ENCODE measurements at regions not wholly inside any gene's neighbourhood (a gene's known extent, or its start where the extent isn't known, plus 50 kb on each side); places are given as distances from the start of the nearest gene placed in this dataset.

DNA sequence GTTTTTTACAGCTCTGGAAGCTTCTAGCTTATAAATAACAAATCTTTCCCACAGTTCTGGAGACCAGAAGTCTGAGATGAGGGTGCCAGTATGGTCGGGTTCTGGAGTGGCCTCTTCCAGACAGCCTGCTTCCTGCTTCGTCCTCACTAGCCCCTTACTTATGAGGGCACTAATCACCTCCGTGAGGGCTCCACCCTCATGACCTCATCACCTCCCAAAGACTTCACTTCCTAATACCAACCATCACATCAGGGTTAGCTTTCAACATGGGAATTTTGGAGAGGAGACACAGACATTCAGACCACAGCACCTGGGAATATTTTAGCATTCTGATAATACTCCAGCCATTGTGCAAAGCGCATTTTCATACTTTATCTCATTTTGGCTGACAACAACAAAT is 223.7 kb upstream of the IRF2BP2 start:
- Mint-ChIP-seq H3K27me3 (no peaks in the 10 kb centered on the region), H3K4me3 (no peak overlapping the region), H3K27ac (no peak overlapping the region), H3K9me3 (no peaks in the 10 kb centered on the region), H3K36me3 (ENCODE audit: low read depth) (no peaks in the 10 kb centered on the region), H3K4me1 (ENCODE audit: low read depth) (peaks cover 23% of the 10 kb centered on the region)
- no peaks in the 10 kb centered on the region for H3K36me3 ChIP-seq (ENCODE audit: insufficient read depth, low read length)
- DNase-seq: no peak
- H3K9me3 ChIP-seq (ENCODE audit: control insufficient read depth in 1 of 2, insufficient read depth in 1 of 2, low read length in 2 of 2): no peaks in the 10 kb centered on the region
- H3K4me3 ChIP-seq (ENCODE audit: low read length): no peak overlapping the region
- H3K27ac ChIP-seq (ENCODE audit: low read depth in 1 of 2, low read length in 2 of 2): no peak overlapping the region
- POLR2A ChIA-PET: interaction anchor here (0.7 kb wide), 1 partner anchor 543 kb away, joined by 3 read pairs; no protein-coding TSS in a partner anchor
- peaks cover 5% of the 10 kb centered on the region for H3K4me1 ChIP-seq (ENCODE audit: insufficient read depth, low read length)
- TF ChIP-seq, protein P1, sequence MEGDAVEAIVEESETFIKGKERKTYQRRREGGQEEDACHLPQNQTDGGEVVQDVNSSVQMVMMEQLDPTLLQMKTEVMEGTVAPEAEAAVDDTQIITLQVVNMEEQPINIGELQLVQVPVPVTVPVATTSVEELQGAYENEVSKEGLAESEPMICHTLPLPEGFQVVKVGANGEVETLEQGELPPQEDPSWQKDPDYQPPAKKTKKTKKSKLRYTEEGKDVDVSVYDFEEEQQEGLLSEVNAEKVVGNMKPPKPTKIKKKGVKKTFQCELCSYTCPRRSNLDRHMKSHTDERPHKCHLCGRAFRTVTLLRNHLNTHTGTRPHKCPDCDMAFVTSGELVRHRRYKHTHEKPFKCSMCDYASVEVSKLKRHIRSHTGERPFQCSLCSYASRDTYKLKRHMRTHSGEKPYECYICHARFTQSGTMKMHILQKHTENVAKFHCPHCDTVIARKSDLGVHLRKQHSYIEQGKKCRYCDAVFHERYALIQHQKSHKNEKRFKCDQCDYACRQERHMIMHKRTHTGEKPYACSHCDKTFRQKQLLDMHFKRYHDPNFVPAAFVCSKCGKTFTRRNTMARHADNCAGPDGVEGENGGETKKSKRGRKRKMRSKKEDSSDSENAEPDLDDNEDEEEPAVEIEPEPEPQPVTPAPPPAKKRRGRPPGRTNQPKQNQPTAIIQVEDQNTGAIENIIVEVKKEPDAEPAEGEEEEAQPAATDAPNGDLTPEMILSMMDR (IDR thresholded peaks at IDR 0.05): no peak
- H3K27me3 ChIP-seq (ENCODE audit: control insufficient read depth in 1 of 2, insufficient read depth in 2 of 2, low read length in 2 of 2): no peaks in the 10 kb centered on the region
- no peak for ATAC-seq (ENCODE audit: poor library complexity)
- CTCF ChIA-PET: no interaction called here
- intact Hi-C loops (cut with DNase I, micrococcal nuclease): no loop called here

DNA sequence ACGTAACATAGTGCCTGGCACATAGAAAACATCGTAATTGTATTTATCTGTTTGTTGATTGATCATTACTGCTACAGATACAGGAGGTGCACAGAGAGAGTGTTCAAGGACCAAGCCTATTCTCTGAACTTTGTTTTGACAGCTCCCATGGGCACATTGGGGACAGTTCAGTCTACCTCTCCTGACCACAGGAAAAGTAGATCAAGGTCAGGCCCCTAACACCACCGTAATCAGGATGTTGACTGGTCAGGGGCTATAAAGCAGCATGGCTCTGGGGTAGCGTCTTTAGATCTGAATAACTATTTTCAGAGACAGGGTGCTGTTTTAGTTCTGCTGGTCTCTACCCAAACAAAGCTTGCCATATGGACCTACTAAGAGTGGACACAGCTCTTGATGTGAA is 223.1 kb upstream of the IRF2BP2 start:
- ChIA-PET CTCF (no interaction called here), POLR2A (no interaction called here)
- Histone ChIP-seq H3K9me3 (ENCODE audit: control insufficient read depth in 1 of 2, insufficient read depth in 1 of 2, low read length in 2 of 2) (no peaks in the 10 kb centered on the region), H3K27ac (ENCODE audit: low read depth in 1 of 2, low read length in 2 of 2) (no peak overlapping the region), H3K4me3 (ENCODE audit: low read length) (no peak overlapping the region), H3K27me3 (ENCODE audit: control insufficient read depth in 1 of 2, insufficient read depth in 2 of 2, low read length in 2 of 2) (no peaks in the 10 kb centered on the region), H3K36me3 (ENCODE audit: insufficient read depth, low read length) (no peaks in the 10 kb centered on the region), H3K4me1 (ENCODE audit: insufficient read depth, low read length) (peaks cover under 1% of the 10 kb centered on the region)
- Mint-ChIP-seq H3K27me3 (no peaks in the 10 kb centered on the region), H3K27ac (no peak overlapping the region), H3K4me1 (ENCODE audit: low read depth) (peaks cover 18% of the 10 kb centered on the region), H3K36me3 (ENCODE audit: low read depth) (no peaks in the 10 kb centered on the region), H3K4me3 (no peak overlapping the region), H3K9me3 (no peaks in the 10 kb centered on the region)
- DNase-seq: no peak
- intact Hi-C loops (cut with DNase I, micrococcal nuclease): no loop called here
- TF ChIP-seq, protein P1 (IDR thresholded peaks at IDR 0.05): no peak
- no peak for ATAC-seq (ENCODE audit: poor library complexity)

DNA sequence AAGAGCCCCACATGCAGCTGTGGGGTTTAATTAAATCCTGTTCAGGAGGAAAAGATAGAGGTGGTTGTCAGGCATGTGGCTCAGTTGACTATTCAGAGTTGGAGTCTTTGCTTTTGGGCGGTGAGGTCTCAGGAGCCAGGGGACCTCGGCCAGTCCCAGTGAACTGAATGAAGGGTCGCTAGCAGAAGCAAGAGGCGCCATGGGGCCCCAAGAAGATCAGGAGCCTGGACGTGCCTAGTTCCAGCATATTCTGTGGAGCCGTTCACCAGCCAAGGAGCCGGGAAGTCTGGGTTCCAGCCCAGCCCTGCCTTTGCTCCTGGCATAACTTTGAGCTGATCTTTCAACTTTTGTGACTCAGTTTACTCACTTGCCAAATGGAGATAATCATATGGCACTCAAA is 217.7 kb upstream of the IRF2BP2 start:
- TF ChIP-seq, protein P1 (IDR thresholded peaks at IDR 0.05): no peak
- Mint-ChIP-seq H3K27ac (no peak overlapping the region), H3K9me3 (no peaks in the 10 kb centered on the region), H3K36me3 (ENCODE audit: low read depth) (no peaks in the 10 kb centered on the region), H3K4me1 (ENCODE audit: low read depth) (peaks cover 10% of the 10 kb centered on the region), H3K4me3 (no peak overlapping the region), H3K27me3 (no peaks in the 10 kb centered on the region)
- intact Hi-C loops (cut with DNase I, micrococcal nuclease): no loop called here
- POLR2A ChIA-PET: interaction anchor here (0.9 kb wide), 1 partner anchor 11 kb away, joined by 3 read pairs; no protein-coding TSS in a partner anchor
- no peak overlapping the region for H3K4me3 ChIP-seq (ENCODE audit: low read length)
- H3K36me3 ChIP-seq (ENCODE audit: insufficient read depth, low read length): no peaks in the 10 kb centered on the region
- no peaks in the 10 kb centered on the region for H3K9me3 ChIP-seq (ENCODE audit: control insufficient read depth in 1 of 2, insufficient read depth in 1 of 2, low read length in 2 of 2)
- DNase-seq (no peak), ATAC-seq (ENCODE audit: poor library complexity) (no peak)
- CTCF ChIA-PET: no interaction called here
- no peak overlapping the region for H3K27ac ChIP-seq (ENCODE audit: low read depth in 1 of 2, low read length in 2 of 2)
- no peaks in the 10 kb centered on the region for H3K4me1 ChIP-seq (ENCODE audit: insufficient read depth, low read length)
- no peaks in the 10 kb centered on the region for H3K27me3 ChIP-seq (ENCODE audit: control insufficient read depth in 1 of 2, insufficient read depth in 2 of 2, low read length in 2 of 2)
